GM19455 (cell line): ENCODE measurements at regions not wholly inside any gene's neighbourhood (a gene's known extent, or its start where the extent isn't known, plus 50 kb on each side); places are given as distances from the start of the nearest gene placed in this dataset.

ENCODE experiments used
- ATAC-seq: cut with Tn5 transposase; IDR thresholded peaks from one replicate; pipeline ENCODE4 v1.9.1; 2021; ENCODE audit not compliant: unreplicated experiment

GRCh38 chr5:96074870-96075269, 113.2 kb upstream of the ELL2 start:
- ATAC-seq, result no peak

GRCh38 chr5:96074460-96074859, 112.8 kb upstream of the ELL2 start:
- ATAC-seq, result no peak

- ATAC-seq, result no peak
These were observed 111.1 kb upstream of the ELL2 start for GRCh38 chr5:96072791-96073165.

GRCh38 chr5:96072138-96072790, 110.6 kb upstream of the ELL2 start:
- no peak for ATAC-seq

- no peak for ATAC-seq
These were observed 109.1 kb upstream of the ELL2 start for GRCh38 chr5:96070622-96071225.

DNA sequence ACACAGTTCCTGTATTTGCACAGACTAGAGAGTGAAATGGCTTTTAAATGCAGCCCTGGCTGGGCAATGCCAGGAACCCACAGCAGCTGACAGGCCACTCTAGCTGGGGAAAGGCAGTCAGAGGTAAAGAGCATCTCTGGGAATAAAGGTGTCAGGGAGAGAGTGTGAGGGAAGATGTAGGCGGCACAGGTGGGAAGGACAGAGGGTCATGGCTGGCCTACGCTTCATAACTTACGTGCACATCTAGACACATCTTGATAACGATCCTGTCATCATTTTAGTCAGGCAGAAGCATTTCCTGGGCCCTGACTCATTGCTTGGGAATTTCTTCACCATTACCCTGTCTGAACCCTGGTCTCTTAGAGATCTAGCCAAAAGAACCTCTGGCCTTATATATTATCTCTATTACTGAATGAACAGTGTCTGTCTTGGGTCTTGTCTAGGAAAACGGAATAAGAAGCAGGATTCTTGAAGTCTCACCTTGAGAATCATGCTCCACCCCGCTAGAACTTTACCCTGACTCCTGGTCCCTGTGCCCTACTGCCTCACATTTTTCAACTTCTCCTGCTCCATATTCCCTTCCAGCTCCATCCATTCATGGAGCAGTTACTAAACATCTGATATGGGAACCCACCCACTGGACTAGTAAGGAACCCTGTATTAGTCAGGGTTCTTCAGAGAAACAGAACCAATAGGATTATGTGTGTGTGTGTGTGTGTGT, 106.4 kb upstream of the ELL2 start:
- ATAC-seq, result no peak

GRCh38 chr5:96067251-96067650, 105.6 kb upstream of the ELL2 start:
- no peak for ATAC-seq

DNA sequence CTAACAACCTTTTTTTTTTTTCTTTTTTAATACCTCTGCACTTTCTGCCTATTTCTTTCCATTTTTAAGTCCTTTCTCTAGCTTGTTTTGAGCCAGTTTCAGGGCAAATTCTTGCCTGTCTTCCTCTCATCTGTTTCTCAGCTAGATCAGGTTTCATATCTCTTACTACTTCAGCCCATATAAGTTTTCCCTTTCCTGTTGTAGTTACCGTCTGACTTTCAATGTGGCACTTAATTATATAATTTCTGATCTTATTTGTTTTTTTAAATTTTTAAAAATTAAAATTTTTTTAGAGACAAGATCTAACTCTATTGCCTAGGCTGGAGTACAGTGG, 104.7 kb upstream of the ELL2 start:
- no peak for ATAC-seq

DNA sequence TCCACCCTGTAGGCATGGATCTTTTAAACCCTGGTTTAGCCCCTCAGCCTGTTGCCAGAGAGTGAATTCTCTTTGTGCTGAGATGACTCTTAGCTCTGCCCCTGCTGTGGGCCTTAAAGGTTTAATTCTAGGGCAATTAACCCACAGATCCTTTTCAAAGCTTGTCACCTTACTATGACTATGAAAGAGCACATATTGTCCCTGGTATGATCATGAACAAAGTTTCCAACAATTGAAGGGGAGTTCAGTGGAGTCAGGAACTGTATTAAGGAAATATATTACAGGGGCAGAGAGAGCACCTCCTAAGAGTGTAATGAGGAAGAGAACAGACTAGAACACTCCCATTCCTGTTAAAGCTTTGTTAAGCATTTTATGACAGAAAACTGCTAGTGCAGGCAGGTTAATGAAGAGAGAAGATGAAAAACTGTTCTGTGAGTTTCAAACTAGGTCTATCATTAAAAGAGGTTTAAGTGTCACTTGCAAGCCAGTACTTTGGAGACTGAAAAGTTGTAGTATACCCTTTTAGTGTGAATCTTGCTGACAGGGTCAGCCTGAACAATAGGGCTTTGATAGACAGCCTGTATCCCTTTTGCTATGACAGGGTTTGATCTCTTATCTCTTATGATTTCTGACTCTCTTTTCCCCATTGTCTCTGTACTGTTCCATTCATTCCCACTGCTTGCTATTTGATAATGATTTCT, 104.2 kb upstream of the ELL2 start:
- no peak for ATAC-seq

DNA sequence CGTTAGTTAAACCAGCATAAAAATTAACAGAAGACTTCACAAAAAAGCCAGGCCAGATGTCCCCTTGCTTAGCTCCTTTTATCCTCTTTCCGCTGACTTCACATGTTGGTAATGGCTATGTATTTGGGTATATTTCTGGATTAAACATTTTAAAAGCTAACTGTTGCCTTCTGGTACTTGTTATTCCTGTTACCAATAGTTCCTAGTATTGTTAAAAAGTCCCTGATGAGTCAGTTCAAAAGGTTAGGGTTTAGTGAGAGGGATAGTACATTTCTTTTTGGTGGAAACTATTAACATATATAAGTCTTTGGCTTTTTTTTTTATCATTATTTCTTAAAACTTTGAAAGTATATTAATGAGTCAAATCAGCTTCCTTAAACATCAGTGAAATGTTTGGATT, 103.2 kb upstream of the ELL2 start:
- ATAC-seq, result no peak

DNA sequence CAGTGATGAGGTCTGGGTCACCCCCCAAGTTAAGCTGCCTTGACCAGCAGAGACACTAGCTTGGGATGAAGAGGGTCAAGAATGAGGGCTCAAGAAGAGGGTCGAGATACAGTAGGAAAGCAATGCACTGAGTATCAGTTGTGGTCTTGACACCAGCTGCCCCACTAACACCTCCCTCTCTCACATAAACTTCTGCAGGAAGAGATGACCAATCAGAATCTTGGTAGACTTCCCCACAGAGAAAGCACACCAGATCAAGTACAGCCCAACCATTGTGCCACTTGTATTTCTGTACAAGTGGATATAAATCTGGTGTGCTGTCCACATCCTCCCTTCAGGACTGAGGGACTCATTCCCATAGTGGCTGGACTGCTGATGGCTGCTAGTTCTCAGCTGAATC, 101.2 kb upstream of the ELL2 start:
- ATAC-seq, result no peak

- ATAC-seq, result no peak
These were observed 96.4 kb upstream of the ELL2 start for GRCh38 chr5:96058084-96058483.

- ATAC-seq, result no peak
These were observed 92.8 kb upstream of the ELL2 start for GRCh38 chr5:96054311-96055030.

DNA sequence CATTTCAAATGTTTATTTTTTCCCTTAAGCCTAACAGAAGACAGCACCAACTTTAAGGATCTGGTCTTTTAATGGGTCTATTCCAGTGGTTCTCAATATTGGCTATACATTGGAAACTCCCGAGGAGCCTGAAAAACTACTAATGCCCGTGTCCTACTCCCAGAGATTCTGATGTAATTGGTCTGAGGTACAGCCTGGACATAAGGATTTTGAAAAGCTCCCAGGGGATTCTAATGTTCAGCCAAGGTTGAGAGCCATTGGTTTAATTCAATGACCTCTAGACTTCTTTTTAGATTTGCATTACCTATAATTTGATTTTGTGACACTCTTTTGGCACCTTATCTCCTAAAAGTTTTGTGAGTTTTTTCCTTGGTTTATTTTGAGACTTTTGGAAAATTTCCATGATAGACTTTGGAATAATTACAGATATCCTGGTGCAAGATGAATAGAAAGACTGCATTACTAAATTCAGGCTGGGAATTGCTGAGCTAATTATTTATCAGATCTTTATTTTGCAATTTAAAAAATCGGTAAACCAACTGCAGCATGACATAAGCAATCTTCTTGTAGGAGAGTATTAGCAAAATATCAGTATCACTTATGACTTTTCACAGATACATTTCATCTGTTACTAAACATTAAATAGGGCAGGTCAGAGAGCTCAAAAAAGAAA, 91.5 kb upstream of the ELL2 start:
- ATAC-seq, result no peak

DNA sequence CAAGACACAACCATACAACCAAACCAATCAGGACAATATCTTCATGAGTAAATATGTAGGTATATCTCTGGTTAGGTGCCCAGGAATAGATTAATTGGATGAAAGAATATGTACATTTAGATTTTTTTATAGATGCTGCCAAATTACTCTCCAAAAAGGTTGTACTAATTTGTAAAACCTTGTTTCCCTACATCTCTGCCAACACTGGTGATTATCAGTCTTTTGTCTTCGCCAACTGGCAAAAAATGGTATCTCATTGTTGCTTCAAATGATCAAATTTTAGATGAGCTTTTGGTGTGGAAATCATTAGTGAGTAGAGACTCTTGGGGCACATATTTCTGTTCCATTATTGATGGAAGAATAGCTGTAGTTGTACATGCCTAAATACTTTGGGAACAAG, 90.7 kb upstream of the ELL2 start:
- no peak for ATAC-seq

DNA sequence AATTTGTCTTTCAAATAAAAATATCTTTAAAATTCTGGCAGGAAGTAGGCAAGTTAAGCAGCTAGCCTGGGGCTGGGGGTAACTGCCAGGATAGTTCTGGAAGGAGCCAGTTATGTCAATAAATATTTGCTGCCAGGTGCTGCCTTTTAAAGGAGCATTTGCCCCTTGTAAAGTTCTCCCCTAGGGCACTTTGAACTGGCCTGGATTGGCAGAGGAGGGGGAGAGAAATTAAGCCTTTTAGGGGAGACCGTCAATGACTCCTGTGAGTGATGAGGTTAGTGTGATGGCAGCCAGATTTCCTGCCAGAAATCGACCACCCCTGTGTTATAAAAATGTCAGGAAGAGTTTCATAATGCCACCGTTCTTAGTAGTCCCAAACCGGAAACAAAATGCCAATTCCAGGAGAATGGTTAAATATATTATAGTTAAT, 89.8 kb upstream of the ELL2 start:
- no peak for ATAC-seq

- no peak for ATAC-seq
These were observed 88.7 kb upstream of the ELL2 start for GRCh38 chr5:96050273-96050880.

GRCh38 chr5:96049398-96050272, 88.0 kb upstream of the ELL2 start:
- ATAC-seq, result no peak

- ATAC-seq, result no peak
These were observed 87.1 kb upstream of the ELL2 start for GRCh38 chr5:96048763-96049162.
